Mononuclear cell (primary cell): ENCODE measurements at regions not wholly inside any gene's neighbourhood (a gene's known extent, or its start where the extent isn't known, plus 50 kb on each side); places are given as distances from the start of the nearest gene placed in this dataset.

ENCODE experiments used
- H3K27me3 ChIP-seq: 2 replicates; pipeline ENCODE4 v1.6.0; 2011; ENCODE audit warnings: low read length, control low read depth; ENCODE audit not compliant: insufficient read depth
- H3K4me1 ChIP-seq: 2 replicates; pipeline ENCODE4 v1.5.1; 2011; ENCODE audit warnings: mild to moderate bottlenecking, low read length, control low read depth; ENCODE audit not compliant: insufficient read depth
- H3K4me3 ChIP-seq: 2 replicates; pipeline ENCODE4 v1.5.1; 2011; ENCODE audit warnings: mild to moderate bottlenecking, low read length, moderate library complexity
- H3K9me3 ChIP-seq: 2 replicates; pipeline ENCODE4 v1.5.1; 2011; ENCODE audit warnings: low read depth, mild to moderate bottlenecking, control low read depth, low read length

DNA sequence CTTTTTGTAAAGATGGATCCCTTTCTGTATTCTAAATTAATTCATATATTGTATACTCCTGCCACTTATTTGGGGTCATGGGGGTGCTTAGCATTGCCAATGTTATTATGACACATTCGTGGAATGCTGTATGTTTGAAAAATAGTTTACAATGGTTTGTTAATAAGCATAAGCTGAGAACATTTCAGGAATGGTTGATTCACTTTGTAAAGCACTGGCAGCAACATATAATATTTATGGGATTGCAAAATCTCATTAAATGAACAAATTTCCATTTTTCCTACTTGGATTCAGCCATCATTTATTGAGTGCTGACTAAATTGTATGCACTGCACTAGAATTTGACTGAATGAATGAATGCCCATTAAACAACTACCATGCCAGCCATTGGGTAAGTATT is 215.2 kb upstream of the KLF4 start:
- Histone ChIP-seq H3K4me3 (no peak overlapping the region), H3K9me3 (no peaks in the 10 kb centered on the region), H3K4me1 (peaks cover 27% of the 10 kb centered on the region), H3K27me3 (no peaks in the 10 kb centered on the region)

DNA sequence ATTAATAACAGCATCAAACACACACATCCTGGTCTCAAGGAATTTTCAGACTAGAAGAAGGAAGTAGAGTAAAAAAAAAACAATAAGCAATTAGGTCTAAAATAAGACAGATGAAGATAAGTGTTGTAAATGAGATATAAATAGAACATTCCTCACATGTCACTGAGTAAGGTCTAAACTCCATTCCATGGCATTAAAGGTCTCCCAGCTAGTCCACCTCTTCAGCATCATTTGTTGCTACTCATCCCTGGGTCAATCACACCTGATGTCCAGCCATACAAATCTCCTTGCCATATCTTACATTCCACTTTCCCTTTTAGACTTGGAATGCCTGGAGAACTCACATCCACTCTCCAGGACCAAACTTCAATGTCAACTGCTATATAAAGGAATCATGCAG is 214.1 kb upstream of the KLF4 start:
- Histone ChIP-seq H3K4me1 (peaks cover 23% of the 10 kb centered on the region), H3K27me3 (no peaks in the 10 kb centered on the region), H3K9me3 (no peaks in the 10 kb centered on the region), H3K4me3 (no peak overlapping the region)

DNA sequence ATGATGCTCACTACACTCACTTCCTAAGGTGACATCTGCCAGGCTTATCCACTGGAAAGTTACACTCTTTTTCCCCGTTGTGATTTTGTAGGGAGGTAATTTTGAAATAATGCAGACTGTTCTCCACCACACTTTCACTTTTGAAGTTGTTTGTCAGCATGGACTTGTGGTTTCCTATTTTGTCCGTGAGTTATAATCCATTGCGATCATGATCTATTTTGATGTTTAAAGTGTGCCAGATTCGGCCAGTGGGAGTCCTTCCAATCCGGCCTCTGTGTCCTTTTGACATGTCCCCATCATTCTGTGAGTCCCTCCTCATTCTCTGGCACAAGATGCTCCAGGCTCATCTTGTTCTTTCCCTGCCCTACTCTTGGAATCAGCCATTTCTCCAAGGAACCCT is 211.3 kb upstream of the KLF4 start:
- no peak overlapping the region for H3K4me3 ChIP-seq

DNA sequence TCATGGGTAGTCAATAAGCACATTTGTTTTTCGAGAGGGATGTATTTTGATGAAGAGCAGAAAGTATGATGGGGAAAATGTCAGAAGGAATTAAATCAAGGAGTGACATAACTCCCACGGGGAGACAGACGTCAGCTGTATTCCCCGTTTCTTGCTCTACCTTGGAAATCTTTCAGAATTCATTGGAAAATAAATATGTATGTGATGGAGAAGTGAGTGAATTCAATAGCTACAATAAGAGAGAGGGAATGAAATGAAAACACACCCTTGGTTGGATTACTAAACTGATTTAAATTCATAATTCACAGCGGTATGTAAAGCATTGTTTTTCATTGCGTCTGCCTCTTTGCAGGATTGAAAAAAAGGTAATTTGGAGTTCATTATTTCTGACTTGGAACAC is 209.7 kb upstream of the KLF4 start:
- no peaks in the 10 kb centered on the region for H3K9me3 ChIP-seq
- peaks cover 21% of the 10 kb centered on the region for H3K4me1 ChIP-seq
- H3K4me3 ChIP-seq, result no peak overlapping the region

More for the DNA sequence above, 211.3 kb upstream of the KLF4 start:
- no peaks in the 10 kb centered on the region for H3K9me3 ChIP-seq
- H3K4me1 ChIP-seq, result peaks cover 21% of the 10 kb centered on the region
- H3K27me3 ChIP-seq, result no peaks in the 10 kb centered on the region

DNA sequence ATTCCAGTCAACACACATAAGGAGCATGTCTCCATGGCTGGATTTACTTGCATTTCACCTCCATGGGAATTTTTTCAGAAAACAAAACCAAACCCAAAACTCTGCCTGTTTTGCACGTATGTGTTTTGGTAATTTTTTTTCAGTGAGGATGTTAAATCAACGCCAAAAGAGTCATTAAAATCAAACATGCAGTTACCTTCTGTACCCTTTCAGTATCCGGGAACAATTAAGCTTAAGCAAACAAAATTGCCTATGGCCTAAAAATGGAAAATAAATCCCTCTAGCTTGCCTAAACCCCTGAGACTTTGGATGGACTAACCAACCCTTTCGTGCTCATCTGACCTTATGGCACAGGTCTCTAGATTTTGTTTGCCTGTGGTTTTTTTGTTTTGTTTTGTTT is 209.2 kb upstream of the KLF4 start:
- Histone ChIP-seq H3K4me1 (peaks cover 21% of the 10 kb centered on the region), H3K27me3 (no peaks in the 10 kb centered on the region), H3K4me3 (no peak overlapping the region), H3K9me3 (no peaks in the 10 kb centered on the region)

More for the DNA sequence above, 209.7 kb upstream of the KLF4 start:
- H3K27me3 ChIP-seq, result no peaks in the 10 kb centered on the region

DNA sequence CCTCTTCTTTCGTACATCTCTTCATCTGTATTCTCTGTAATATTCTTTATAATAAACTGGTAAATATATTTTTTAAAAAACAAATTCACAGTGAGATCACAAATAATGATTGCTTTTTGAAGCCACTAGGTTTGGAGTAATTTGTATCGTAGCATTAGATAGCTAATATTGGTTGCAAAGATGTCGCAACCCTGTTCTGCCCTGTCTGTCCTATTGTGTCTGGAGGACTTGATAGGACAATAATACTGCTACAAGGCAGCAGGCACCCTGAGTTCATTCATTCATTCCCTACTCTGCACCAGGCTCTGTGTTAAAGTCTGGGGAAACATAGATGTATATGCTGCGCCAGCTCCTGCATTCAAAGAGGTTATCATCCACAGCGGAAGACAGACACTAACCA is 206.7 kb upstream of the KLF4 start:
- H3K4me1 ChIP-seq, result peaks cover 21% of the 10 kb centered on the region
- H3K4me3 ChIP-seq, result no peak overlapping the region

DNA sequence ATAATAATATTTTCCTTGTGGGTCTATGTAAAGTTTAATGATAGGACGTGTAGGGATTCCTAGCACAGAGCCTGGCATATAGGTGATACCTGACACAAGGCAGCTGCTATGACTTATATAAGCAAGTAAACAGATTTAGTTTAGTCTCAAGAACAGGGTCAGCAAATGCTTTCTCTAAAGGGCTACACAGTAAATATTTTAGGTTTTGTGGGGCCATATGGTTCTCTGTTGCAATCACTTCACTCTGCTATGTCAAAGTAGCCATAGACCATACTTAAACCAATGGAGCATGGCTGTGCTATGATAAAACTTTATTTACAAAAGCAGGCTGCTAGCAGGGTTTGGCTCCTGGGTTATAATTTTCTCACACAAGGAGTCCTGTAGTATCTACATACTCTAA is 204.8 kb upstream of the KLF4 start:
- no peaks in the 10 kb centered on the region for H3K9me3 ChIP-seq
- H3K27me3 ChIP-seq, result no peaks in the 10 kb centered on the region
- peaks cover 10% of the 10 kb centered on the region for H3K4me1 ChIP-seq
- H3K4me3 ChIP-seq, result no peak overlapping the region

More for the DNA sequence above, 206.7 kb upstream of the KLF4 start:
- no peaks in the 10 kb centered on the region for H3K9me3 ChIP-seq
- no peaks in the 10 kb centered on the region for H3K27me3 ChIP-seq

DNA sequence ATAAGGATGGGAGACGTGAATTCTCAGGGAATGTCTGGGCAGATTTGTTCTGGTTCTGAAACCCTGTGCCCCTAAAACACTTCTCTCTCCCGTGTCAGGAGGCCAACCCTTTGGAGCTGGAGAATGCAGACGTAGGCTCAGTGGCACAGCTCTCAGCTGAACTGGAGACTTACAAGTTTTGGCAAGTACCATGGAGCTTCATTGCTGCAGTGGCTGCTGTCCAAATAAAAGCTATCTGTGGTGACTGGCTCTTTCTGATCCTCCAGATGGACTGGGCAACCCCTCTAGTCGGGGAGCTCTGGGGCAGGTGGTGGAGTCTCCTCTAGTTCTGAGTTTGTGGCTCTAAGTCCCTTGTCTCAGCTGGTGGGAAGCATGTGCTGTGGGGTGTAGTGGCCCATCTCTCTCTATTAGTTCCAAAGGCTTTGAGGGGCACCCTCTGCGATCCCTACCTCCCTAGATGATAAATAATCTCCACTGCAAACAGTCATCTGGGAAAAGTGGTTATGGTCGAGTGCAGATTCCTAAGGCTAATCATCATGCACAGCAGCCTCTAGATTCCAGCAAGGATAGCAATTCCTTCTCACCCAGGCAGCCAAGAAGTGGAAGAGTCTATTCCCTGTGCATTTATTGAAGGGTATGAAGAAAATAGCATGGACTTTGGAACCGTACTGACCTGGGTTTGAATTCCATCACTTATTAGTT is 204.2 kb upstream of the KLF4 start:
- Histone ChIP-seq H3K27me3 (no peaks in the 10 kb centered on the region), H3K4me1 (peaks cover 10% of the 10 kb centered on the region), H3K9me3 (no peaks in the 10 kb centered on the region), H3K4me3 (no peak overlapping the region)

DNA sequence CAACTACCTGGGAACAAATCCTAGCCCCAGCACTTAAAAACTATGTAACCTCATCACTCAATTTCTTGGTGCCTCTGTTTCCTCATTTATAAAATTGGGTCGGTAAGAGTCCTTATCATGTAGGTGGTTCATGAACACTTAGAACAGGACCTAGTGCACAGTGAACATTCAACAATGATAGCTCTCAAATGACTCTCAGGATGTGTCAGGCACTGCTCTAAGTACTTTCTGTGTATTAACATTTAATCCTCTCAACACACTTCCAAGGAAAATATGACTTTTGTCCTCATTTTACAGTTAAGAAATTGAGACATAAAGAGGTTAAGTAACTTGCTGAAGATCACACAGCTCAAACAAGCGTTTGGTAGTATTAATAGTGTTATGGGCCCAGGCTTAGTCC is 202.1 kb upstream of the KLF4 start:
- Histone ChIP-seq H3K4me1 (no peaks in the 10 kb centered on the region), H3K4me3 (no peak overlapping the region), H3K27me3 (no peaks in the 10 kb centered on the region), H3K9me3 (no peaks in the 10 kb centered on the region)

DNA sequence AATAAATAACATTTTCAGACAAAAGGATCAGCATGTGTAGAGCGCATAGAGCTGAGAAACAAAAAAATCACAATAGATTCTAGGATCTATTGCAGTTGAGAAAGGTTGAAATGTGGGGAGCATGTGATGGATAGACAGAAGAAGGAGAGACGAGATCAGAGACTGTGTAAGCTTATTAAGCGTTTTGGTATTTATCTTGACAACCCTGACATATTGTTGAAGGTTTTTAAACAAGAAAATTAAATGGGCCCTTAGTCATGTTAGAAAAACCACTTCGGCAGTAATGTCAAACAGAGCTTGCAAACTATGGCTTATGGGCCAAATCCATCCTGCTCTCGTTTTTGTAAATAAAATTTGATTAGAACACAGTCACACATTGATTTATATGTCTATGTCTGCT is 200.5 kb upstream of the KLF4 start:
- no peaks in the 10 kb centered on the region for H3K9me3 ChIP-seq
- H3K4me1 ChIP-seq, result peaks cover 9% of the 10 kb centered on the region
- no peak overlapping the region for H3K4me3 ChIP-seq
- H3K27me3 ChIP-seq, result no peaks in the 10 kb centered on the region

DNA sequence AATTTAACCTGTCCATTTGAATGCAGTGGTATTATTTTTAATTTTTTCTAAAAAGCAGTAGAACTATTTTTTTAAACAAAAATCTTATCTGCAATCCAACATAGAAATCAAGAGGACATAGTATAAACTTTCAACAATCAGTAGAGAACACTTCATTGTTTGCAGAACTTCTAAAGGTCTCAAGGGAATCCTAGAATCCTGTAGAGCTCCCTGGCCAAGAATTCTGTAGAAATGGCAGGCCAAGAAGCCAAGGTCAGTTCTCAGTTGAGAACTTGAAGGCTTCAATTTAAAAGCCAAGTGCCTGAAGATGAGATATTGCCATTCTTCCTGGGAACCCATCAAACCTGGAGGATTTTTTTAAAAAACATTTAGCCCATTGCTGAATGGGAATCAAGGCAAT is 199.2 kb upstream of the KLF4 start:
- Histone ChIP-seq H3K4me1 (peaks cover 22% of the 10 kb centered on the region), H3K4me3 (no peak overlapping the region), H3K27me3 (no peaks in the 10 kb centered on the region), H3K9me3 (no peaks in the 10 kb centered on the region)

DNA sequence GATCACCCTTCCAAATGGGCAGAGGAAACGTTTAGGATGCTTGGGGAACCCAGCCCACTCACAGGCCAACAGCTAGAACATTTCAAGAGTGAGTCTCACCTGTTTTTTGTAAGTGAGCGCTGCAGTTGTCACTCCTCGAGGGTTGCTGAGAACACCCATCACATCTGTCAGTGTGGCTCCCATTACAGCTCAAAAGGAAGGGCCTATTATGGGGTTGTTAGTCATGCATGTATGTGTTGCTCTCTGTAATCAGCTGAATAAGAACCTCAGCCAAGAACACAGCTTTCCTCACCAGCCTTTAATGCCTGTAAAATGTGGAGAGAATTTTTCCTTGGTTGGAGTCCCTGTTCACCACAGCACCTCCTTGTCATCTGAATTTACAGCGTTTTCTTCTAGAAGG is 196.3 kb upstream of the KLF4 start:
- Histone ChIP-seq H3K4me1 (peaks cover 30% of the 10 kb centered on the region), H3K9me3 (no peaks in the 10 kb centered on the region), H3K27me3 (no peaks in the 10 kb centered on the region), H3K4me3 (no peak overlapping the region)

DNA sequence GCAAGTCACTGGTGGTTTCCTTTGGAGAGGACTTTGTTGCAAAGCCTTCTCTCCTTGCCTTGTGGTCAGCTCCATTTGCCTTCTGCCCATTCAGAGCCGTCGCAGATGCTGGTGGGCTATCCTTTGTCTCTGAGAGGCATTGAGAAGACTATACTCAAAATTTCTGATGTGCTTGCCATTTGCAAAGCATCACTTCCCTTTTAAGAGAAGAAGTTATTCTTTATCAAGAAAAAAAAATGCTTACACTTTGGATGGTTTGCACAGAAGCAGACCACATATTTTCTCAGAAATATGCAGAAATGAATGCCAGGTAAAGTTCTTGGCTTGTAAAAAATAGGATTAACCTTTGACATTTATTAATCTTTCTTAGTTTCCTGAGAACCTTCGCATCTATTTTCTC is 195.8 kb upstream of the KLF4 start:
- Histone ChIP-seq H3K9me3 (no peaks in the 10 kb centered on the region), H3K27me3 (no peaks in the 10 kb centered on the region), H3K4me1 (peaks cover 30% of the 10 kb centered on the region), H3K4me3 (no peak overlapping the region)

DNA sequence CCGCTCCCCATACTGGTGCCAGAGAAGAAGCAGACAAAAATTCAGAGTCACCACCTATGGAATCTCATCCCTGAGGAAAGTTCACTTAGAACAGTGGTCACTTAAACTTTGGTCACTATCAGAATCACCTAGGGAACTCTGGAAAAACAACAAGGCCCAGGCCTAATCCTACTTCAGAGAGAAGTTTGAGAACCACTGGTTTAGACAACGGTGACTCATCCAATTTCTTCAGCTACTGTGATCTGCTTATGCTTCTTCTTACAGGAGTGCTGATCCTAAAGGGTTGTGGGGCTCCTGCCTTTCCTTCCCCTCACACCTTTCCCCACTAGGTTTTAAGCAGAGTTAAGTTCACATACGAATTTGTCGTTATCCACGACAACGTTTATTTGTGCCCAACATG is 194.7 kb upstream of the KLF4 start:
- Histone ChIP-seq H3K4me1 (peaks cover 30% of the 10 kb centered on the region), H3K4me3 (no peak overlapping the region), H3K27me3 (no peaks in the 10 kb centered on the region), H3K9me3 (no peaks in the 10 kb centered on the region)

DNA sequence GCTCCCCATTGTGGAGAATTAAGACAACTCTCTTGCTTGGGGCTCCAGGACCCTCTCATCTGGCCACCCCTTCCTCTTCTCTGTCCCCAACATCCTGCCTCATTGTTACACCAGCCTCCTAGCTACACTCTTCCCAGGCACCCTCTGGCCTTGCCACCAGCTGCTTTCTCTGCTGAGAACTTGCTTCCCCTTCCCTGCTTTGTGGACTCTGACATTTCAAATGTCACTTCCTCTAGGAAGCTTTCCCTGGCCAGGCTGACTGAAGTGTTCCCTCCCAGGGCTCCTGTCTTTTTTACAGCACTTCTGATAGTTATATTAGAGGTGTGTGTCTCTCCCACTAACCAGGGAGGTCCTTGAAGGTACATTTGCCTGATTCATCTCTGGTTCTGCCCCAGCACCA is 194.0 kb upstream of the KLF4 start:
- H3K27me3 ChIP-seq, result no peaks in the 10 kb centered on the region

DNA sequence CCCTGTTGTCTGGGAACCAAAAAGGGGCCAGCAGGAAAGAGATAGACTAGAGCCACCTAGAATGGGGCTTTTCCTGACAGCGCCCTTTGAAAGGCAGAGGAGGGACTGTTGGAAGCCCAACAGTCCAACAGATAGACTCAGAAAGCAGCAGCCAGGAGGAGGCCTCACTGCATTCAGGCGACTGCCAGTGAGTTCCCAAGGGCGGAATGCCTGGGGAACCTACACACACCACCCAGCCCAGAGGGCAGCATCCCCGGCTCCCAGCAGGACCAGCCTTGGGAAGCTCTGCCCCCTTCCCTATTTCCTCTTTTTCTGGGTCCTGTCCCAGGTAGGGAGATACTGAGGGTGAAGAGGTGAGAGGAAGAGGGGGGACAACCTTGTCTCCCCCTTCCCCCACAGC is 192.4 kb upstream of the KLF4 start:
- Histone ChIP-seq H3K27me3 (no peaks in the 10 kb centered on the region), H3K9me3 (no peaks in the 10 kb centered on the region), H3K4me1 (peaks cover 30% of the 10 kb centered on the region)

More for the DNA sequence above, 194.0 kb upstream of the KLF4 start:
- H3K4me3 ChIP-seq, result no peak overlapping the region
- peaks cover 30% of the 10 kb centered on the region for H3K4me1 ChIP-seq
- H3K9me3 ChIP-seq, result no peaks in the 10 kb centered on the region

More for the DNA sequence above, 192.4 kb upstream of the KLF4 start:
- no peak overlapping the region for H3K4me3 ChIP-seq
